ENCODE measurements at regions not wholly inside any gene's neighbourhood (a gene's known extent, or its start where the extent isn't known, plus 50 kb on each side); places are given as distances from the start of the nearest gene placed in this dataset.

DNA sequence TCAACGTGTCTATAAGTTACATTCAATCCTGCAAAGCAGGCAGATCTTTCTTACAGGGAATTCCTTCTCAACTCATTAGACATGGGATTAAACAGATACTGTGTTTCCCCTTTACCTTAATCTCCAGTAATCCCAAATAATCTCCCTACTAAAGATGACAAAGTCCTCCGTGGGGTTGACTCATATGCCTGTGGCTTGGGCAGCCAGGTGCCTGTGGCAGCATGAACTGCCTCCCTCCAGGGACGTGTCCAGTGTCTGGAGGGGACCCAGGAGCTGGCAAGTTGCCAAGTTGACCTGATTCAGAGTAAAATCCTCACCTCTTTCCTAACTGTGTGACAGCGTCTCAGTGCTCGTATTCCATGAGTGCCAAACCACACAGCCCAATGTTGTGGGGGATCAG is 94.6 kb upstream of the PTCH1 start:
- no peak for DNase-seq

DNA sequence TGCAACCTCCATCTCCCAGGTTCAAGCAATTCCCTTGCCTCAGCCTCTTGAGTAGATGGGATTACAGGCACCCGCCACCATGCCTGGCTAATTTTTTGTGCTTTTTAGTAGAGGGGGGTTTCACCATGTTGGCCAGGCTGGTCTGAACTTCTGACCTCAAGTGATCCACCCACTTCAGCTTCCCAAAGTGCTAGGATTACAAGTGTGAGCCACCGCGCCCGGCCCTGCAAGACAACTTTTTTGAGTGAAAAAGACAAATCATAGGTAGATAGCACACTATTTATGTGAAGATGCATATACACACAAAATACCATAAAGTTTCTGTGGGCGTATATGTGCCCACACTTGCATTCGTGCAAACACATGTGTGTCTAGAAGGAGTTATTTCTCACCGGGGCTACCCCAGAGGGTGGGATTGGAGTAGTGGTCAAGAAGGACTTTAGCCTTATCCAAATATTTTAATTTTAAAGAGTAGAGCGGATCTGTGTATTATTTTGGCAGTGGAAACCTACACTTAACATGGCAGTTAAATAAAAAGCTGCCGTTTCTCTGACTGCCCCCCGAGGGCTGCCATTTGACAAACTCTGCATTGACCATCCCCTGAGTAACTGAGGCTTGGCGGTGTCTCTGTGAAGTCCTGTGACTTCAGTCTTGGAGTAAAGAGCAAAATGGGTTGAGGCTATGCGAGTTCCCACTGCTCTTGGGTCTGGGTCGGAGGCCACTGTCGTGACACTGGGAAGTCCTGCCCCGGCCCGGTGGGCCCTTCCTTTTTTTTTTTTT is 93.4 kb upstream of the PTCH1 start:
- DNase-seq = no peak

DNA sequence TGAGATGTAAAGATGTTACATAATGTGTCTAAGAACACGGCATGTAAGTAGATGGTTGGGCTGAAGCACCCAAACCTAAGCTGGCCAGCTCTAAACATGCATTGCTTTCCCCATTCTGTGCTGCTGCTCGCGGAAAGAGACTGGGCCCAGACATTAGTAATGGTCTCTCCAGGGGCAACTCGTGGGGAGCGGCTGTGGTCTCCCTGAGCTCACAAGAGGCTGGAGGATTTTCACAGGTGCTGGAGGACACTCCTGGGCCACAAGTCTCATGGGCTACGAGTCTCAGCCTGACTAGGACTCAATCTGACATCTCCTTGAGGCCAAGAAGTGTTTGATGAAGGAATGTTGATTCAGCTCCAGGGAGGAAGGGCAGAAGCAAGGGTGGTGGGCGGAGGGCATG is 92.7 kb upstream of the PTCH1 start:
- no peak for DNase-seq

GRCh38 chr9:95608341-95608740 is 91.6 kb upstream of the PTCH1 start:
- DNase-seq = no peak

DNA sequence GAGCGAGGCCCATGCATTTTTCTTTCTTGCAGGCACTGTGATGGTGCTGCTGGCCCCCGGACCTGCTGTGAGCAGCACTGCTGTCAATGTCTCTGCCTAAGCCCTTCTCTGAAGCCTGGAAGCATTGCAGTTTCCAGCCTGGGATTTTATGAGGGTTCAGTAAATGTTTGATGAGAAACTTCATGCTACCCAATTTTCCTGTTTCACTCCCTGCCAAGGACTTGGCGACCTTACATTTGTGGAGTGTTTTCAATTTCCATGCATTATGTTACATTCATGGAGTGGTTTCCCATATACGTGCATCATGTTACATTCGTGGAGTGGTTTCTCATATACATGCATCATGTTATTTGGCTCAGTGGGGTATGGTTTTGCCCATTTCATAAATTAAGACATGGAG is 90.7 kb upstream of the PTCH1 start:
- DNase-seq = no peak

DNA sequence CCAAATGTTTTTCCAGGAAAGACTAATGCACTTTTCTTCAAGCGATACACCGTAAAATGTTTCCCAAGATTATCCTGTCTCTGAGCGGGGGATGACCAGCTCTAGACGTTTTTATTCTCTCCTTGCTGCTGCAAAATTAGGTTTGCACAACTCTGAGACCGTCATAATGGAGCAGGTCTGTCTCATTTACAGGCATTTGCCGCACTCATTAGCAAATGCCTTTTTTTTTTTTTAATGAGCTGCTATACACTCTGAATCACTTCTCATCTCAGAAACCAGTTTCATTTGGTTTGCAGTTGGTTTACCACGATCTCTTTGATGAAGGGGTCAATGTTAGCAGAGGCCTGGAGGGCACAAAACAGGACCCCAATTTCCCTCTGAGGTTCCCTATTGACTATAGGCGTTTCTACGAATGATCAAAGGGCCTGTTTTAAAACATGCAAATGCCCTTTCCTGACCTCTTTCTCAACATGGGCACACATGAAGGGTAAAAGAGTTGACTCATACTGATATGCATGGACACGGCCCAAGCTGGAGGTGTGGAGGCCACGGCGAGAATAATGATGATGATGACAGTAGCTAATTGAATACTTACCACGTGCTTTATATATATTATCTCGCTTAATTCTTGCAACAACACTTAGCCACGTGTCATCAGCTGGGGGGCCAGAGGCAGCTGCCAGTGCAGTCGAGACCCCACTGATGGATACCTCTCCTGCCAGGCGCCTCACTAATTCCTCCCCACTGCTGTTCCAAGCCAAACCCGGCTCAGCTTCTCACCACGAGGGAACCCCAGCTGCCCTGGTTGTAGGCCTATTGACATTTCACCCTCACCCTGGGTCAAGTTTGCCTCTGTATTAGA is 89.9 kb upstream of the PTCH1 start:
- DNase-seq = no peak

- DNase-seq = peak; percentile 75
These were observed 89.2 kb upstream of the PTCH1 start for GRCh38 chr9:95605816-95606488.

GRCh38 chr9:95605101-95605500 is 88.3 kb upstream of the PTCH1 start:
- DNase-seq = no peak

- DNase-seq = no peak
These were observed 81.5 kb upstream of the PTCH1 start for GRCh38 chr9:95598236-95598635.

- no peak for DNase-seq
These were observed 79.0 kb upstream of the PTCH1 start for GRCh38 chr9:95595721-95596295.

DNA sequence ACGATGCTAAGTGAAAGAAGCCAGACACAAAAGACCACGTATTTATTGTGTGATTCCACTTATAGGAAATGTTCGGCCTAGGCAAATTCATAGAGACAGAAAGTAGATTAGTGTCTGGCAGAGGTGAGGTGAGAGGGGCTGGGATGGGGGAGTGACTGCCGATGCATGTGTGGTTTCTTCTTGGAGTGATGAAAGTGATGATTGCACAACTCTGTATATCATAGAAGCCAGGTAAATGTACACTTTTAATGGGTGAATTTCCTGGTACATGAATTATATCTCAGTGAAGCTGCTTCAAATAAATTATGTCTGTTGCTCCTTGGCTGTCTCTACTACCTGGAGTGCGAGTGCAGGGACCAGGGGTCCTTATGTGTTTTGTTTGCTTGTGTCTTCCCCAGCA is 76.2 kb upstream of the PTCH1 start:
- no peak for DNase-seq

DNA sequence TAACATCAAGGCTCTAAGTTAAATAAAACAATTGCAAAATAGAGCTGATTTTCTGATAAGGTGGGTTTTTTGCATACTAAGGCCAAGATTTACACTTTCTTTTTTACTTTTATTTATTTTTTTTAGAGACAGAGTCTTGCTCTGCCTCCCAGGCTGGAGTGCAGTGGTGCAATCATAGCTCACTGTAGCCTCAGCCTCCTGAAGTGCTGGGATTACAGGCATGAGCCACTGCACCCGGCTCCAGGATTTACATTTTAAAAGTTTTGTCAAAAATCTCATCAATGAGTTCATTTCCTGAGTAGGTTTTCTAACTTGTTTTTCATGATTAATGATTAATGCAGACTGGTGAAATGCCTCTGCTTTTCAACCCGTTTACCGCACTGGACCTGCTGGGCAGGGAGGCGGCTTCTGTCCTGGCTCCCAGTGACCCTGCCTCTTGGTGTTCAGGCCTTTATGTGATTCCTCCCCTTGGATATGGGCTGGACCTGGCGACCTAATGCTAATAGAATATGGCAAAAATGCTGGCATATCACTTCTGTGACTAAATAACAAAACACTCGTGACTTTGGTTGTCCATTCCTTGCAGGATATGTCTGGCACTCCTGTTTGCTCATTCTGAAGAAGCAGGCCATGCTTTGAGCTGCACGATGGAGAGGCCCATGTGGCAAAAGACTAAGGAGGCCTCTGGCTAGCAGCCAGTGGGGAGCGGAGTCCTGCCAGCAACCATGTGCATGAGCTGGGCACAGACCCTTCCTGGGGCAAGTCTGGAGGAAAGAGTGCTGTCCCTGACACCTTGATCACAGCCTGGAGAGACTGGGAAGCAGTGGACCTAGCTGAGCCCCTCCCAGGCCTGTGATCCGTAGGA is 72.2 kb upstream of the PTCH1 start:
- DNase-seq = no peak

- no peak for DNase-seq
These were observed 70.5 kb upstream of the PTCH1 start for GRCh38 chr9:95587021-95587964.

- no peak for DNase-seq
These were observed 69.6 kb upstream of the PTCH1 start for GRCh38 chr9:95586326-95586725.

- no peak for DNase-seq
These were observed 69.1 kb upstream of the PTCH1 start for GRCh38 chr9:95585824-95586223.

- DNase-seq = no peak
These were observed 67.4 kb upstream of the PTCH1 start for GRCh38 chr9:95584176-95584575.

GRCh38 chr9:95581900-95582299 is 65.1 kb upstream of the PTCH1 start:
- no peak for DNase-seq

- DNase-seq = no peak
These were observed 64.3 kb upstream of the PTCH1 start for GRCh38 chr9:95580812-95581761.

DNA sequence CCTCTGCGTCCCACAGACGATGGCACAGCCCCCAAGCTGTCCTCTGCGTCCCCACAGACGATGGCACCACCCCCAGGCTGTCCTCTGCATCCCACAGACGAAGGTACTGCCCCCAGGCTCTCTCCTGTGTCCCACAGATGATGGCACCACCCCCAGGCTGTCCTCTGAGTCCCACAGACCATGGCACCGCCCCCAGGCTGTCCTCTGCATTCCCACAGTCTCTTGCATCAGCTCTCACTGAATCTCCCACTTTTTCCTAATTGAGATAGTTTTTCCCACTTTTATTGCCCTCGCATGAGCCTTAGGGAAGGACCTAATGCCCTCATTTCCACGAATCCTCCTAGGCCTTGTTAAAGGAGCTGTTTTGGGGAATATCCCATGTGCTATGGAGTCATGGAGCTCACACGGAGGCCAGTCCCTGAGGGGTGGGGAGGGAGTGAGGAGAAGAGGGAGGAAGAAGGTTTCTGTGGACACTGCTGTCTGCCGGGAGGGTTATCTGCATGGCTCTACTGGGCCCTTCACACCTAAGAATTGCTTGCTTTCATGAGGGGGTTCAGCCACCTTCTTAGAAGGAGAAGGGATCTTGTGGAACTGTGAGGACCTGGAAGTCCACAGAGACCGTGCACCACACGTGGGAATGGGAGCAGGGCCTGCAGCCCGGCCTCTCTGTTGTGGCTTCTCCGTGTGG is 58.2 kb upstream of the PTCH1 start:
- DNase-seq = no peak

All from NCI-H2227 treated with DMSO at 0.1 percent for 48 hours (cell line).